ENCODE measurements at regions not wholly inside any gene's neighbourhood (a gene's known extent, or its start where the extent isn't known, plus 50 kb on each side); places are given as distances from the start of the nearest gene placed in this dataset.

GRCh38 chr17:73826872-73827228 lies 182.6 kb upstream of the SDK2 start (continued):
- no peak for TF ChIP-seq CHD7 (IDR thresholded peaks at IDR 0.05; ENCODE audit: insufficient replicate concordance, low read length)
